DMS 273 treated with DMSO at 0.1 percent for 48 hours (cell line): ENCODE measurements at regions not wholly inside any gene's neighbourhood (a gene's known extent, or its start where the extent isn't known, plus 50 kb on each side); places are given as distances from the start of the nearest gene placed in this dataset.

Experiments used
- DNase-seq: peaks from one replicate; lab custom pipeline; 2025; lab: John Stamatoyannopoulos, UW

DNA sequence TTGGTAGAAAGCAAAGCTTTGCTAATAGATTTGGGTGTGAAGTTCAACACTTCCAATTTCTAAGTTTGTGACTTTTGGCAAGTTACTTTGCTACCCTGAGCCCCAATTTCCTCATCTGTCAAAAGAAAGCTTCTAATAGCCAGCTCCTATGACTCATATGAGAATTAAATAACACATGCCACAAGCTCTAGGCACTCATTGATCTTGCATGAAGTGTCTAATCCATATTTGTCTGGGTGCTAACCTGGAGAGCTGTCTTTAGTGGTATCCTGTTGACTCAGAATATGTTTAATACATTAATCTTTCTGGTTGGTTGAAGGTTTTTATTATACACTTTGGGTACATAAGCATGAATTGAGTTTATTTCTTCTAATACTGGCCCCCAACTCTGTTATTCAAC, 188.8 kb downstream of the POSTN start:
- no peak for DNase-seq

DNA sequence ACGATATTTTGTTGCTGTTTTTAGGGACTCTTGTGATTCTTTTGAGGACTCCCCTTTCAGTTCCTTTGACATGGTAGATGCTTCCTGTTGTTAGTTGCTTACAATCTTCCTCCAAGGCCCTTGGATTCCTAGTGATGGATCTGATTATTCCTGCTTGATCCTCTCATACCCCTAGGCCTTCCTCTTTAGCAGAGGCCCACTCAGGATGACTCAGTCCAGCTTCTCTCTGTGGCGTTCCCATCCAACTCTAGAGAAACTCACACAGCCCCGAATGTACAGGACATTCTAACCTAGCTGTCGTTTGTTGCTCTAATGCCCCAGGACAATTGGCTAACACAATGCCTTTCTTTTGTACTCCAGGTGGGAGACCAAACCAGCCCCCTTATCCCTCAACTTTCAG, 191.4 kb downstream of the POSTN start:
- no peak for DNase-seq

- DNase-seq, result no peak
Observed at GRCh38 chr13:37406031-37406430, 192.5 kb downstream of the POSTN start.

GRCh38 chr13:37403776-37404527, 194.6 kb downstream of the POSTN start:
- no peak for DNase-seq

- DNase-seq, result no peak
Observed at GRCh38 chr13:37401721-37402120, 196.8 kb downstream of the POSTN start.

- DNase-seq, result no peak
Observed at GRCh38 chr13:37397535-37397934, 201.0 kb downstream of the POSTN start.

DNA sequence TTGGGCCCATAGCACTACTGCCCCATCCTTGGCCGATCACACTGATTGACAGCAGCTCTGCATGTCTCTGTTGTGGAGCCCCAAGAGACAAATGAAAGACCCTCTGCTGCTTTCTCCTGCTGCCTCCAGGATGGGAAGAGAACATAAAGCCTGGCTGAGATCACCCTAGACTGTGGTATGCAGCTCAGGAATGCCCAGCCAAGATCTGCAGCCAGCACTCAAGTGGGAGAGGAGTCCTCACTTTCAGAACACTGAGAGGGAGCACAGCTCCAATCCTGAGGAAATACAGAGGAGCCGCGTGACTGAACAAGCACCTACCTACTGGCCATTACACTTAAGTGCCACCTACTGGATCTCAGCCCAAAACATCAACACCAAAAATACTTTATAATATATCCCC, 203.0 kb downstream of the POSTN start:
- DNase-seq, result no peak

- DNase-seq, result no peak
Observed at GRCh38 chr13:37392389-37392788, 206.2 kb downstream of the POSTN start.

DNA sequence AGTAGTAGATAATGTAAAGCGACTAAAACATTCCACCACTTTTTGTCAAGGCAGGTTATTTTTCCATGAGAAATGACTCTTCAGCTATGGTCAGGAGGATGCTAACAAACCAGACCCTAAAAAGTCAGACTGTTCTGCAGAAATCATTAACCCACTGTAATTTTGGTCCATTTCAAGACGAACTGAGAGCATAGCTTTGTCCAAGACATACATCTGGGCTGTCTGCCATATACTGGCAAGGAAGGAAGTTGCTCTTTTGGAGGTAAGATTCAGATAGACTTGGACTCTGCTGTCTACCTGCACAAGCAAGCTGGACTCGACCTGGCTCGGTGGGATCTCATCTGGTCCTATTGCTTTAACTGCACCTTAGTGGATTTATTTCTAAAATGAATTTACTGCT, 207.8 kb downstream of the POSTN start:
- no peak for DNase-seq

- DNase-seq, result no peak
Observed at GRCh38 chr13:37385956-37386670, 212.5 kb downstream of the POSTN start.

GRCh38 chr13:37385248-37385647, 213.3 kb downstream of the POSTN start:
- DNase-seq, result no peak

GRCh38 chr13:37383856-37384370, 214.7 kb downstream of the POSTN start:
- no peak for DNase-seq

- DNase-seq, result no peak
Observed at GRCh38 chr13:37383046-37383445, 215.5 kb downstream of the POSTN start.

GRCh38 chr13:37382146-37382545, 216.4 kb downstream of the POSTN start:
- DNase-seq, result no peak

DNA sequence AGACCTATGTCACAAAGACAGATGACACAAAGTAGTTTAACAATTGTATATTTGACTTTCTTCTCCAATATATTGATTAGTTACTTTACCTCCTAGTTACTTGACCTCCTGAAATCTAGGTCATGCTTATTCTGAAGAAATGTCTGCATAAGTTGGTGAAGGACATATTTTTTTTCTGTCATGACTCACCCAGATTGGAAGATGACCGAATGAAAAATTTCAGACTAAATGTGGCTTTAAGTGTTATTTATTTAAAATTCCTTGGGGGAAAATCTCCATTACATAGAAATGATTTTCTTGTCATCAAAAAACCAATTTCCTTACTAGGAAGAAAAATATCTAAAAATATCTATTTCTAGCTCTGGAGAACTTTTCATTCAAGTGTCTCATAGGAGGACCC, 217.1 kb downstream of the POSTN start:
- no peak for DNase-seq

DNA sequence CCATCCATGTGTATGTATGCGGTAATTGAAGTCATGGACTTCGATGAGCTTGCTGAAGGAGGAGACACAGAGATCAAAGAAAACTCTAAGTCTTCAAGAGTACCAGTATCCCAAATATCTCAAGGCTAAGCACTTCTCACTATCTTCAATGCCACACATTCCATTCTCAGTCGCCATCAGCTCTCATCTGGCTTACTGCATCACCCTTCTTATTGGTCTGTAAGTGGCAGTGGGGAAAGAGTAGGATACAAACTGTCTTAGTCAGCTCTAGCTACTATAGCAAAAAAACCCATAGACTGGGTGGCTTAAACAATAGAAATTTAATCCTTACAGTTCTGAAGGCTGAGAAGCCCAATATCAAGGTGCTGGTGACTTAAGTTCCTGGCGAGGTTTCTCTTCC, 218.7 kb downstream of the POSTN start:
- DNase-seq, result no peak

- DNase-seq, result no peak
Observed at GRCh38 chr13:37375724-37376123, 222.8 kb downstream of the POSTN start.

GRCh38 chr13:37375071-37375470, 223.5 kb downstream of the POSTN start:
- DNase-seq, result no peak

GRCh38 chr13:37369616-37370015, 229.0 kb downstream of the POSTN start:
- no peak for DNase-seq

DNA sequence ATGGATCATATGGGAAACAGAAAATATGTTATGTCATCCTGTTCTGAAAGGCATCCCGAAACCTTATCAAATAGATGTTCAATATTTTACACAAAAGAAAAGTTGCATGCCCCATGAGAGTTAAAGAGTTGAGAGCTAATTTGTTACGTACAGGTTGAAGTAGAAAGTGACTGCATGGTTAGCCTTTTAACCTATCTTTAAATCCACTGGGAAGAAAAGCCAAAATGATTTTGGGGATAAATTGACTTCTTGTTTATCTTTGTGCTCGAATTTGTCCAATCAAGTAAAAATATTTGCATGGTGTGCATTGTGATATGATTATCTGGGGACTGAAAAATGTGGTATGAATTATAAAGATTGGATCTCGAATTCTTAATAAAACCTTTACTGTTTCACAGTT, 230.1 kb downstream of the POSTN start:
- no peak for DNase-seq

DNA sequence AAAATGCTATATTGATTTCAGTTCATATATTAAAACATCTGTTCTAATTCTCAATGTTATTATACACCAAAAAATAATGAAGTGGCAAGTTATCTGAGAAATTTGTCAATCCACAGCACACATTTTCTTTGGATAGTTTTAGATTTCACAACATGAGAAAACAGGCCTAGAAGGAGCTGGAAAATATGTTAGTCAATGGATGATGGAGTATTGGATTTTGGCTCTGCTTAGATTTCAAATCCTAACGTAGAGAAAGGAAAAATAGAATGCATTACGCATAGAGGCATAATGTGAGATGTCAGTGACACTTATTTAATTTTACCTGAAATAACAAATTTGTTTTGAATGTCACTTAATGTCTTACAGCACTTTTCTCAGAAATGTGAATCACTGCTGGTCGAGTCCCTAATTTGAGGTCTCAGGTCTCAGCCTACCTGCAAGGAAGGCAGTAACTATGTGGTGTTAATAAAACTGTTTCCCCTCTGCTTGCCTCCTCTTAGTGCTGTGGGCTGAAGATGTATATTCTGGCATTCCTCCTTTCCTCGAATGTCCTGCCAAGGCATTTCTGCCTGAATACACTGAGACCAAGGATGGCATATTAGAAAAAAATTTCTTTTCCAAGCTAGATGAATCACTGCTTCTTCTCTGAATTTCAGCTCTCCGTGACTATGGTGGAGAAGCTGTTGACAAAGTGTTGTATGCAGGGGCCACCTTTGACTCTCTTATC, 232.4 kb downstream of the POSTN start:
- no peak for DNase-seq

GRCh38 chr13:37365496-37365895, 233.1 kb downstream of the POSTN start:
- no peak for DNase-seq

DNA sequence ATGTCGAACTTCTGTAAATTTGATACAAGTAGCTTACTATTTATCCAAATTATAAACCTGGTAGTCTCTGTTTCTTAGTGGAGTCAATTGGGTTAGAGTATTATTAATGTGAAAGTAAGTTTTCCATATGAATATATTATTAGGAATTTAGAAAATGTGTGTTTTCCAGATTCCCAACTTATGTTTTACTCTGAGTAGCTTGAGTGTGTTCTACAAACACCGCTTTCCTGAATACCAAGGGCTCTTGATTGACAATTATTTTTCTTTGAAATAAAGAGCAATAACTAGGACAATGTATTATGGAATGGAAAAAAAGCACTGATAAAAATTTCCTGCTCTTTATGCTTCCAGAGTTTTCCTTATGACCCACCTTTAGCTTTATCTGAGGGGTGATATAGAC, 233.6 kb downstream of the POSTN start:
- DNase-seq, result no peak
